ENCODE measurements at regions not wholly inside any gene's neighbourhood (a gene's known extent, or its start where the extent isn't known, plus 50 kb on each side); places are given as distances from the start of the nearest gene placed in this dataset.

DNA sequence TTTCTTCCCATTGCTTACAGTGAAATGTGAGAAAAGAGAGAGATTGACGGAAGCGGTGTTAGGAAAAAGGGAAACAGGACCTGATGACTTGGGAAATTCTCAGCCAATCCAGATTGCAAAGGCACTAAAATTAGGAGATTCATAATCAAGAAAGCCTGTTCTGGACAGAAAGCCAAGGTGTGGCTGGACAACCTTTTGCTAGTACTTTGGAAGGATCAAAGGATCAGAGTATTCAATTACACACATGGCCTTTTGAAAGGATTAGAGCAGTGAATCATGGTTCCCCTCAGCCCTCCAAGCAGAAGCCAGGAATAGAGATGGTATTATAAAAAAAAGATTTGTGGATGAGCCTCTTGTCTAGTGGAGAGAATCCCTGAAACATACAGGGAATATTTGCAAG is 669.8 kb upstream of the ADAMTS5 start:
- H3K9me1 ChIP-seq (ENCODE audit: control insufficient read depth, extremely low read depth, insufficient read depth, low read length), result no peaks in the 10 kb centered on the region
- no peak overlapping the region for H3K4me2 ChIP-seq (ENCODE audit: control insufficient read depth, extremely low read depth, insufficient read depth, low read depth, low read length)
- no peaks in the 10 kb centered on the region for H3K79me2 ChIP-seq (ENCODE audit: control insufficient read depth, insufficient read depth, low read length)
- H4K20me1 ChIP-seq (ENCODE audit: control insufficient read depth, extremely low read depth, insufficient read depth, low read length), result no peaks in the 10 kb centered on the region
- H3K9ac ChIP-seq (ENCODE audit: control insufficient read depth, extremely low read depth, insufficient read depth, low read length), result no peak overlapping the region
- FAIRE-seq, result no peak
- H3K27me3 ChIP-seq (ENCODE audit: control insufficient read depth, extremely low read depth, insufficient read depth, low read length), result no peaks in the 10 kb centered on the region
- no peak for DNase-seq (ENCODE audit: low read depth, low spot score)
- no peaks in the 10 kb centered on the region for H3K9me3 ChIP-seq (ENCODE audit: control insufficient read depth, low read depth, low read length)
- no peak overlapping the region for H2AFZ ChIP-seq (ENCODE audit: control insufficient read depth, low read length)
- no peaks in the 10 kb centered on the region for H3K36me3 ChIP-seq (ENCODE audit: control insufficient read depth in 2 of 2, extremely low read depth in 1 of 2, insufficient read depth in 2 of 2, low read length in 2 of 2)
- dilution Hi-C loops (cut with MboI; ENCODE audit: extremely low pct_ligation_motif_present, low sequenced_read_pairs), result no loop called here
- H3K4me3 ChIP-seq (ENCODE audit: control insufficient read depth in 2 of 3, extremely low read depth in 1 of 3, insufficient read depth in 2 of 3, low read depth in 1 of 3, low read length in 3 of 3), result no peak overlapping the region
- TF ChIP-seq, protein P1, sequence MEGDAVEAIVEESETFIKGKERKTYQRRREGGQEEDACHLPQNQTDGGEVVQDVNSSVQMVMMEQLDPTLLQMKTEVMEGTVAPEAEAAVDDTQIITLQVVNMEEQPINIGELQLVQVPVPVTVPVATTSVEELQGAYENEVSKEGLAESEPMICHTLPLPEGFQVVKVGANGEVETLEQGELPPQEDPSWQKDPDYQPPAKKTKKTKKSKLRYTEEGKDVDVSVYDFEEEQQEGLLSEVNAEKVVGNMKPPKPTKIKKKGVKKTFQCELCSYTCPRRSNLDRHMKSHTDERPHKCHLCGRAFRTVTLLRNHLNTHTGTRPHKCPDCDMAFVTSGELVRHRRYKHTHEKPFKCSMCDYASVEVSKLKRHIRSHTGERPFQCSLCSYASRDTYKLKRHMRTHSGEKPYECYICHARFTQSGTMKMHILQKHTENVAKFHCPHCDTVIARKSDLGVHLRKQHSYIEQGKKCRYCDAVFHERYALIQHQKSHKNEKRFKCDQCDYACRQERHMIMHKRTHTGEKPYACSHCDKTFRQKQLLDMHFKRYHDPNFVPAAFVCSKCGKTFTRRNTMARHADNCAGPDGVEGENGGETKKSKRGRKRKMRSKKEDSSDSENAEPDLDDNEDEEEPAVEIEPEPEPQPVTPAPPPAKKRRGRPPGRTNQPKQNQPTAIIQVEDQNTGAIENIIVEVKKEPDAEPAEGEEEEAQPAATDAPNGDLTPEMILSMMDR (optimal IDR thresholded peaks at IDR 0.05 in 1 of 3, IDR thresholded peaks at IDR 0.05 in 1 of 3, conservative IDR thresholded peaks at IDR 0.05 in 1 of 3; ENCODE audit: extremely low read depth in 1 of 3, insufficient read depth in 2 of 3, low read length in 3 of 3), result no peak
- TF ChIP-seq EZH2 (IDR thresholded peaks at IDR 0.05; ENCODE audit: low read length), result no peak
- no peaks in the 10 kb centered on the region for H3K4me1 ChIP-seq (ENCODE audit: control insufficient read depth, extremely low read depth, insufficient read depth, low read length)
- no peak overlapping the region for H3K27ac ChIP-seq (ENCODE audit: control insufficient read depth, insufficient read depth, low read length)

DNA sequence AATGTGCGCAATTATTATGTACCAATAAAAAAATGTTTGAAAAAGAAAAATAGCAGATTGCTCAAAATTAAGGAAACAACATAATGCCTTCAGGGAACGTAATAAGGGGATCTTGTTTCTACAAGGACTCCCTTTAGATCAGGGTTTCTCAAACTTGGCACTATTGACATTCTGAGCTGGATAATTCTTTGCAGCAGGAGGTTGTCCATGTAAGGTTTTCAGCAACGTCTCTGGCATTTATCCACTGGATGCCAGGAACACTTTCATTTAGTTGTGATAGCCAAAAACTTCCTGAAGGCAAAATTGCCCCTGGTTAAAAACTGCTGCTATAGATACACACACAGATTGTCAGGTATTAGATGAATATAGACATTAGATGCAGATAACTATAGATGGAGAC is 666.7 kb upstream of the ADAMTS5 start:
- H3K4me1 ChIP-seq (ENCODE audit: control insufficient read depth, extremely low read depth, insufficient read depth, low read length), result no peaks in the 10 kb centered on the region
- no peak for TF ChIP-seq EZH2 (IDR thresholded peaks at IDR 0.05; ENCODE audit: low read length)
- TF ChIP-seq, protein P1 (optimal IDR thresholded peaks at IDR 0.05 in 1 of 3, IDR thresholded peaks at IDR 0.05 in 1 of 3, conservative IDR thresholded peaks at IDR 0.05 in 1 of 3; ENCODE audit: extremely low read depth in 1 of 3, insufficient read depth in 2 of 3, low read length in 3 of 3), result no peak
- no peak overlapping the region for H3K4me2 ChIP-seq (ENCODE audit: control insufficient read depth, extremely low read depth, insufficient read depth, low read depth, low read length)
- H3K36me3 ChIP-seq (ENCODE audit: control insufficient read depth in 2 of 2, extremely low read depth in 1 of 2, insufficient read depth in 2 of 2, low read length in 2 of 2), result no peaks in the 10 kb centered on the region
- no peaks in the 10 kb centered on the region for H3K79me2 ChIP-seq (ENCODE audit: control insufficient read depth, insufficient read depth, low read length)
- no peak for FAIRE-seq
- H3K9me3 ChIP-seq (ENCODE audit: control insufficient read depth, low read depth, low read length), result no peaks in the 10 kb centered on the region
- no peak for DNase-seq (ENCODE audit: low read depth, low spot score)
- no peak overlapping the region for H3K4me3 ChIP-seq (ENCODE audit: control insufficient read depth in 2 of 3, extremely low read depth in 1 of 3, insufficient read depth in 2 of 3, low read depth in 1 of 3, low read length in 3 of 3)
- no peaks in the 10 kb centered on the region for H3K27me3 ChIP-seq (ENCODE audit: control insufficient read depth, extremely low read depth, insufficient read depth, low read length)
- no peak overlapping the region for H3K9ac ChIP-seq (ENCODE audit: control insufficient read depth, extremely low read depth, insufficient read depth, low read length)
- no peak overlapping the region for H3K27ac ChIP-seq (ENCODE audit: control insufficient read depth, insufficient read depth, low read length)
- no peaks in the 10 kb centered on the region for H4K20me1 ChIP-seq (ENCODE audit: control insufficient read depth, extremely low read depth, insufficient read depth, low read length)
- dilution Hi-C loops (cut with MboI; ENCODE audit: extremely low pct_ligation_motif_present, low sequenced_read_pairs), result no loop called here
- peak overlapping the region; percentile 52 for H2AFZ ChIP-seq (ENCODE audit: control insufficient read depth, low read length)
- H3K9me1 ChIP-seq (ENCODE audit: control insufficient read depth, extremely low read depth, insufficient read depth, low read length), result no peaks in the 10 kb centered on the region
